GM12878 (cell line): ENCODE measurements at regions not wholly inside any gene's neighbourhood (a gene's known extent, or its start where the extent isn't known, plus 50 kb on each side); places are given as distances from the start of the nearest gene placed in this dataset.

ENCODE experiments used
- ATAC-seq: fragments of 200-7000 bp; cut with Tn5 transposase; 3 replicates; pipeline ENCODE4 v1.9.1; 2020; ENCODE audit warnings: mild to moderate bottlenecking, moderate library complexity
- BruUV-seq: library from RNA; stranded (reverse); fragments of 400-500 nt; replicated peaks from 2 replicates; lab custom pipeline; 2021; lab: Mats Ljungman, UMichigan
- CTCF ChIA-PET: fragments of 300-600 bp; sonication (Branson Sonifier 250); formaldehyde crosslinking; extraction: SDS; loops from one replicate; lab custom pipeline; 2021; ENCODE audit warnings: inconsistent platforms; lab: Yijun Ruan, JAX
- POLR2A ChIA-PET: fragments of 350-600 bp; formaldehyde crosslinking; extraction: SDS; loops from one replicate; lab custom pipeline; 2021; ENCODE audit warnings: inconsistent platforms; lab: Charles Lee
- RAD21 ChIA-PET: fragments of 300-600 bp; sonication (Branson Sonifier 250); formaldehyde crosslinking; loops from one replicate; lab custom pipeline; 2023; ENCODE audit warnings: antibody characterized with exemption; ENCODE audit not compliant: unreplicated experiment; lab: Charles Lee
- SMC1A ChIA-PET: fragments of 300-600 bp; sonication (Branson Sonifier 250); formaldehyde crosslinking; loops from one replicate; lab custom pipeline; 2023; ENCODE audit not compliant: unreplicated experiment, uncharacterized antibody; lab: Charles Lee
- DNase-seq: peaks from one replicate; pipeline ENCODE4 v3.0.0-alpha.2; 2011; ENCODE audit warnings: low read depth, low spot score
- FAIRE-seq: peaks from 3 replicates; lab custom pipeline; 2011; peaks lifted over from hg19 to GRCh38; lab: Jason Lieb, UNC
- H2AFZ ChIP-seq: 2 replicates; pipeline ENCODE4 v1.6.0; 2011; ENCODE audit warnings: low read depth, low read length, control low read depth; ENCODE audit not compliant: control insufficient read depth
- H3K27ac ChIP-seq: 2 replicates; pipeline ENCODE4 v1.5.1; 2011; ENCODE audit warnings: control low read depth; ENCODE audit not compliant: control insufficient read depth, insufficient read depth
- H3K27me3 ChIP-seq, 2 experiments: replicated peaks in 1 of 2; 2 replicates each; pipeline versions ENCODE4 v1.6.0 to v1.6.1; 2011; ENCODE audit warnings: low read length in 1 of 2; ENCODE audit not compliant: control insufficient read depth in 2 of 2, insufficient read depth in 2 of 2
- H3K36me3 ChIP-seq, 2 experiments: 2 replicates each; pipeline ENCODE4 v1.5.1; 2011; ENCODE audit warnings: low read length in 1 of 2; ENCODE audit not compliant: control insufficient read depth in 2 of 2, insufficient read depth in 2 of 2
- H3K4me1 ChIP-seq: 2 replicates; pipeline ENCODE4 v1.6.1; 2011; ENCODE audit warnings: mild to moderate bottlenecking, low read length, moderate library complexity, mixed read lengths; ENCODE audit not compliant: control insufficient read depth, insufficient read depth
- H3K4me2 ChIP-seq: 2 replicates; pipeline ENCODE4 v1.6.0; 2011; ENCODE audit warnings: control low read depth; ENCODE audit not compliant: control insufficient read depth, insufficient read depth
- H3K4me3 ChIP-seq: fragments of 200-600 bp; sonication (generic); 2 replicates; pipeline ENCODE4 v1.5.1; 2016
- H3K79me2 ChIP-seq: 2 replicates; pipeline ENCODE4 v1.6.0; 2011; ENCODE audit warnings: low read length; ENCODE audit not compliant: control insufficient read depth, insufficient read depth
- H3K9ac ChIP-seq: 2 replicates; pipeline ENCODE4 v1.8.0; 2011; ENCODE audit warnings: low read length, control low read depth, mixed read lengths; ENCODE audit not compliant: control insufficient read depth, insufficient read depth
- H3K9me3 ChIP-seq: replicated peaks from 3 replicates; pipeline ENCODE4 v1.5.1; 2011; ENCODE audit warnings: mild to moderate bottlenecking, low read length; ENCODE audit not compliant: control insufficient read depth, insufficient read depth
- H4K20me1 ChIP-seq: 2 replicates; pipeline ENCODE4 v1.6.0; 2011; ENCODE audit not compliant: control insufficient read depth, insufficient read depth
- BMI1 ChIP-seq: fragments of 450-650 bp; IDR thresholded peaks from 2 replicates; pipeline ENCODE4 v1.6.1; 2016; ENCODE audit warnings: mild to moderate bottlenecking, moderate library complexity, borderline replicate concordance
- CREB1 ChIP-seq: IDR thresholded peaks from 2 replicates; pipeline ENCODE4 v1.6.1; 2012; ENCODE audit warnings: low read depth, mild to moderate bottlenecking, inconsistent platforms
- GATAD2B ChIP-seq: fragments of 450-650 bp; conservative IDR thresholded peaks from 2 replicates; pipeline ENCODE4 v1.6.1; 2017; ENCODE audit warnings: low read depth, mild to moderate bottlenecking, moderate library complexity
- PML ChIP-seq: IDR thresholded peaks from 2 replicates; pipeline ENCODE4 v1.6.1; 2012; ENCODE audit warnings: low read length, inconsistent platforms
- WGBS: methylation state at CpG from one replicate; pipeline ENCODE4 v1.1.6; 2016; ENCODE audit warnings: low lambda C conversion rate; ENCODE audit not compliant: insufficient replicate concordance, insufficient coverage; ENCODE audit errors: missing lambda C conversion rate; 5-methylcytosine and 5-hydroxymethylcytosine counted together
- in situ Hi-C: fragments of 300-500 bp; cut with MboI; formaldehyde crosslinking; loops from 9 replicates; pipeline ENCODE4 v1.14.3; 2018; ENCODE audit warnings: mixed read lengths
- intact Hi-C: fragments of 100-400 bp; cut with micrococcal nuclease; formaldehyde crosslinking; loops from one replicate; pipeline ENCODE4 v1.14.2; 2022; ENCODE audit not compliant: unreplicated experiment
- TF ChIP-seq, protein P1 (sequence below): fragments of 450-650 bp; IDR thresholded peaks from 2 replicates; pipeline ENCODE4 v1.6.1; 2017; ENCODE audit warnings: low read depth, mild to moderate bottlenecking, moderate library complexity
- TF ChIP-seq, protein P2 (sequence below): fragments of 450-650 bp; formaldehyde crosslinking; IDR thresholded peaks from 2 replicates; pipeline ENCODE4 v1.5.0; 2022; ENCODE audit warnings: mild to moderate bottlenecking, missing genetic modification characterization

DNA sequence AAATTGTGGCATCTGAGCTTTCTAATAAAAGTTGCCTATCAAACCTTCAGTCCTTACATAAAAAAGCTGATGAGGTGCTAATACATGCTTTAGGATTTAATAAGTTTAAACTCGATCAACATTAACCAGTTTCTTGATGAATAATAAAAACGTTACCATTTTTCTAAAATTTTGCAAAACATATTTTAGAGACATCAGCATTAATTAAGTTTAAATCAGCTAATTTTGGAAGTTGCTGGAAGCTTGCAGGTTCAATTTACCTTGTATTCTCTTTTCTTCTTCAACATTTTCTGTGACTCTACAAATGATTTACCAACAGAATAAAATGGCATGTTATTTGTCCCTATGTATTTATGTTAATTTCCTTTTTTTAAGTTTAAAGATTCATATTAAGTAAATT lies 365.3 kb upstream of the OPRM1 start:
- DNase-seq (no peak), FAIRE-seq (no peak)
- no peak overlapping the region for H3K4me3 ChIP-seq
- ChIA-PET POLR2A (no interaction called here), SMC1A (no interaction called here), CTCF (no interaction called here)
- no peaks in the 10 kb centered on the region for H3K9me3 ChIP-seq
- no TSS peak for BruUV-seq
- WGBS: 2% methylated on average over 2 of the region's 2 CpGs
- intact Hi-C loops (no loop called here), in situ Hi-C loops (no loop called here)
- H3K4me1 ChIP-seq: no peaks in the 10 kb centered on the region
- H3K36me3 ChIP-seq: no peaks in the 10 kb centered on the region
- H3K4me2 ChIP-seq: no peak overlapping the region
- no peak overlapping the region for H3K9ac ChIP-seq
- no peak overlapping the region for H2AFZ ChIP-seq
- no peaks in the 10 kb centered on the region for H3K79me2 ChIP-seq
- H3K27ac ChIP-seq: no peak overlapping the region
- H4K20me1 ChIP-seq: no peaks in the 10 kb centered on the region
- TF ChIP-seq BMI1: no peak
- TF ChIP-seq, protein P1, sequence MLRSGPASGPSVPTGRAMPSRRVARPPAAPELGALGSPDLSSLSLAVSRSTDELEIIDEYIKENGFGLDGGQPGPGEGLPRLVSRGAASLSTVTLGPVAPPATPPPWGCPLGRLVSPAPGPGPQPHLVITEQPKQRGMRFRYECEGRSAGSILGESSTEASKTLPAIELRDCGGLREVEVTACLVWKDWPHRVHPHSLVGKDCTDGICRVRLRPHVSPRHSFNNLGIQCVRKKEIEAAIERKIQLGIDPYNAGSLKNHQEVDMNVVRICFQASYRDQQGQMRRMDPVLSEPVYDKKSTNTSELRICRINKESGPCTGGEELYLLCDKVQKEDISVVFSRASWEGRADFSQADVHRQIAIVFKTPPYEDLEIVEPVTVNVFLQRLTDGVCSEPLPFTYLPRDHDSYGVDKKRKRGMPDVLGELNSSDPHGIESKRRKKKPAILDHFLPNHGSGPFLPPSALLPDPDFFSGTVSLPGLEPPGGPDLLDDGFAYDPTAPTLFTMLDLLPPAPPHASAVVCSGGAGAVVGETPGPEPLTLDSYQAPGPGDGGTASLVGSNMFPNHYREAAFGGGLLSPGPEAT: no peak
- TF ChIP-seq PML: no peak
- no peak for TF ChIP-seq GATAD2B
- TF ChIP-seq, protein P2, sequence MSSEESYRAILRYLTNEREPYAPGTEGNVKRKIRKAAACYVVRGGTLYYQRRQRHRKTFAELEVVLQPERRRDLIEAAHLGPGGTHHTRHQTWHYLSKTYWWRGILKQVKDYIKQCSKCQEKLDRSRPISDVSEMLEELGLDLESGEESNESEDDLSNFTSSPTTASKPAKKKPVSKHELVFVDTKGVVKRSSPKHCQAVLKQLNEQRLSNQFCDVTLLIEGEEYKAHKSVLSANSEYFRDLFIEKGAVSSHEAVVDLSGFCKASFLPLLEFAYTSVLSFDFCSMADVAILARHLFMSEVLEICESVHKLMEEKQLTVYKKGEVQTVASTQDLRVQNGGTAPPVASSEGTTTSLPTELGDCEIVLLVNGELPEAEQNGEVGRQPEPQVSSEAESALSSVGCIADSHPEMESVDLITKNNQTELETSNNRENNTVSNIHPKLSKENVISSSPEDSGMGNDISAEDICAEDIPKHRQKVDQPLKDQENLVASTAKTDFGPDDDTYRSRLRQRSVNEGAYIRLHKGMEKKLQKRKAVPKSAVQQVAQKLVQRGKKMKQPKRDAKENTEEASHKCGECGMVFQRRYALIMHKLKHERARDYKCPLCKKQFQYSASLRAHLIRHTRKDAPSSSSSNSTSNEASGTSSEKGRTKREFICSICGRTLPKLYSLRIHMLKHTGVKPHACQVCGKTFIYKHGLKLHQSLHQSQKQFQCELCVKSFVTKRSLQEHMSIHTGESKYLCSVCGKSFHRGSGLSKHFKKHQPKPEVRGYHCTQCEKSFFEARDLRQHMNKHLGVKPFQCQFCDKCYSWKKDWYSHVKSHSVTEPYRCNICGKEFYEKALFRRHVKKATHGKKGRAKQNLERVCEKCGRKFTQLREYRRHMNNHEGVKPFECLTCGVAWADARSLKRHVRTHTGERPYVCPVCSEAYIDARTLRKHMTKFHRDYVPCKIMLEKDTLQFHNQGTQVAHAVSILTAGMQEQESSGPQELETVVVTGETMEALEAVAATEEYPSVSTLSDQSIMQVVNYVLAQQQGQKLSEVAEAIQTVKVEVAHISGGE: no peak
- TF ChIP-seq CREB1: no peak
- TF ChIP-seq, all 136 proteins: peak for 0
- no peak for ATAC-seq
- no peaks in the 10 kb centered on the region for H3K27me3 ChIP-seq
- RAD21 ChIA-PET: no interaction called here
